Activated effector memory CD4-positive, alpha-beta T cell treated with Interleukin-2 at 50 U/mL for 16 hours (primary cell): ENCODE measurements at regions not wholly inside any gene's neighbourhood (a gene's known extent, or its start where the extent isn't known, plus 50 kb on each side); places are given as distances from the start of the nearest gene placed in this dataset.

Source experiments
- DNase-seq: peaks from one replicate; pipeline ENCODE4 v3.0.0-alpha.2; 2020

GRCh38 chr14:85084344-85084743 lies 445.6 kb upstream of the FLRT2 start:
- DNase-seq = no peak

GRCh38 chr14:85085981-85086380 lies 444.0 kb upstream of the FLRT2 start:
- DNase-seq = no peak

- no peak for DNase-seq
Measured at GRCh38 chr14:85087201-85087600, 442.7 kb upstream of the FLRT2 start.

GRCh38 chr14:85088192-85088591 lies 441.8 kb upstream of the FLRT2 start:
- no peak for DNase-seq

GRCh38 chr14:85090681-85091080 lies 439.3 kb upstream of the FLRT2 start:
- no peak for DNase-seq

GRCh38 chr14:85093631-85094330 lies 436.2 kb upstream of the FLRT2 start:
- no peak for DNase-seq

GRCh38 chr14:85102591-85102990 lies 427.4 kb upstream of the FLRT2 start:
- DNase-seq = no peak

GRCh38 chr14:85106506-85106905 lies 423.4 kb upstream of the FLRT2 start:
- DNase-seq = no peak

GRCh38 chr14:85112762-85113161 lies 417.2 kb upstream of the FLRT2 start:
- DNase-seq = no peak

- DNase-seq = no peak
Measured at GRCh38 chr14:85115921-85116320, 414.0 kb upstream of the FLRT2 start.

GRCh38 chr14:85118274-85118673 lies 411.7 kb upstream of the FLRT2 start:
- DNase-seq = no peak

- DNase-seq = no peak
Measured at GRCh38 chr14:85122690-85123089, 407.3 kb upstream of the FLRT2 start.

GRCh38 chr14:85123755-85124154 lies 406.2 kb upstream of the FLRT2 start:
- no peak for DNase-seq

GRCh38 chr14:85124631-85125290 lies 405.2 kb upstream of the FLRT2 start:
- DNase-seq = no peak

GRCh38 chr14:85125291-85125670 lies 404.7 kb upstream of the FLRT2 start:
- DNase-seq = no peak

GRCh38 chr14:85129921-85130320 lies 400.0 kb upstream of the FLRT2 start:
- no peak for DNase-seq

GRCh38 chr14:85131226-85131922 lies 398.6 kb upstream of the FLRT2 start:
- DNase-seq = no peak

- no peak for DNase-seq
Measured at GRCh38 chr14:85142982-85143381, 387.0 kb upstream of the FLRT2 start.

GRCh38 chr14:85146779-85147178 lies 383.2 kb upstream of the FLRT2 start:
- DNase-seq = no peak

GRCh38 chr14:85150166-85150565 lies 379.8 kb upstream of the FLRT2 start:
- DNase-seq = no peak

- no peak for DNase-seq
Measured at GRCh38 chr14:85154714-85155113, 375.2 kb upstream of the FLRT2 start.

GRCh38 chr14:85156319-85156718 lies 373.6 kb upstream of the FLRT2 start:
- DNase-seq = no peak

- no peak for DNase-seq
Measured at GRCh38 chr14:85159726-85160125, 370.2 kb upstream of the FLRT2 start.

GRCh38 chr14:85165094-85165493 lies 364.9 kb upstream of the FLRT2 start:
- no peak for DNase-seq
